OCI-LY1 (cell line): ENCODE measurements at regions not wholly inside any gene's neighbourhood (a gene's known extent, or its start where the extent isn't known, plus 50 kb on each side); places are given as distances from the start of the nearest gene placed in this dataset.

ENCODE experiments used
- H2AFZ ChIP-seq: fragments of 200-600 bp; sonication (generic), shearing (Covaris generic); 2 replicates; pipeline ENCODE4 v1.6.0; 2014; ENCODE audit warnings: antibody characterized with exemption, mild to moderate bottlenecking, low read length
- H3F3A ChIP-seq: fragments of 200-600 bp; sonication (generic), shearing (Covaris generic); 2 replicates; pipeline ENCODE4 v1.6.0; 2014; ENCODE audit warnings: mild to moderate bottlenecking, antibody characterized with exemption, low read length, moderate library complexity; ENCODE audit not compliant: insufficient read depth
- H3K27ac ChIP-seq: fragments of 200-600 bp; sonication (generic); 2 replicates; pipeline ENCODE4 v1.5.1; 2014; ENCODE audit warnings: low read length, mixed run types, mild to moderate bottlenecking, low read depth; ENCODE audit not compliant: poor library complexity, severe bottlenecking
- H3K27me3 ChIP-seq: fragments of 200-600 bp; sonication (generic); 2 replicates; pipeline ENCODE4 v1.6.0; 2014; ENCODE audit warnings: antibody characterized with exemption, mild to moderate bottlenecking, low read length, moderate library complexity; ENCODE audit not compliant: insufficient read depth
- H3K36me3 ChIP-seq: fragments of 200-600 bp; sonication (generic); 2 replicates; pipeline ENCODE4 v1.6.1; 2014; ENCODE audit warnings: mild to moderate bottlenecking, antibody characterized with exemption, low read length, moderate library complexity, mixed read lengths; ENCODE audit not compliant: insufficient read depth
- H3K4me1 ChIP-seq: fragments of 200-600 bp; sonication (generic); 2 replicates; pipeline ENCODE4 v1.5.1; 2014; ENCODE audit warnings: mild to moderate bottlenecking, low read length, moderate library complexity; ENCODE audit not compliant: insufficient read depth, severe bottlenecking
- H3K4me2 ChIP-seq: fragments of 200-600 bp; sonication (generic), shearing (Covaris generic); 2 replicates; pipeline ENCODE4 v1.6.1; 2014; ENCODE audit warnings: low read length
- H3K4me3 ChIP-seq: fragments of 200-600 bp; sonication (generic); 2 replicates; pipeline ENCODE4 v1.5.1; 2014; ENCODE audit warnings: low read length, low read depth, mild to moderate bottlenecking, mixed read lengths; ENCODE audit not compliant: poor library complexity, severe bottlenecking
- H3K79me2 ChIP-seq: fragments of 200-600 bp; shearing (Covaris generic); 2 replicates; pipeline ENCODE4 v1.6.1; 2016; ENCODE audit warnings: mixed run types, low read length, mixed read lengths; ENCODE audit not compliant: insufficient read depth
- H3K9ac ChIP-seq: fragments of 200-600 bp; sonication (generic), shearing (Covaris generic); 2 replicates; pipeline ENCODE4 v1.6.1; 2014; ENCODE audit warnings: mild to moderate bottlenecking, low read length, mixed read lengths
- H3K9me2 ChIP-seq: fragments of 200-600 bp; sonication (generic), shearing (Covaris generic); 2 replicates; pipeline ENCODE4 v1.6.1; 2014; ENCODE audit warnings: low read depth, mild to moderate bottlenecking, low read length, mixed read lengths
- H3K9me3 ChIP-seq: fragments of 200-600 bp; shearing (Covaris generic); 2 replicates; pipeline ENCODE4 v1.6.1; 2014; ENCODE audit warnings: low read length, mixed read lengths
- H4K20me1 ChIP-seq: fragments of 200-600 bp; sonication (generic), shearing (Covaris generic); 2 replicates; pipeline ENCODE4 v1.6.0; 2016; ENCODE audit warnings: mild to moderate bottlenecking, low read length; ENCODE audit not compliant: insufficient read depth
- CTCF ChIP-seq: fragments of 200-600 bp; sonication (generic), shearing (Covaris generic); IDR thresholded peaks from 2 replicates; pipeline ENCODE4 v1.5.1; 2017; ENCODE audit warnings: mild to moderate bottlenecking, antibody characterized with exemption, low read length, moderate library complexity, mixed read lengths
- EZH2 ChIP-seq: fragments of 200-600 bp; sonication (generic), shearing (Covaris generic); IDR thresholded peaks from 2 replicates; pipeline ENCODE4 v1.8.0; 2017; ENCODE audit warnings: borderline replicate concordance, mixed run types, mild to moderate bottlenecking, antibody characterized with exemption, low read length, moderate library complexity, mixed read lengths

- H2AFZ ChIP-seq = no peak overlapping the region
- no peak overlapping the region for H3K9ac ChIP-seq
- 0 out of 2 replicates have a peak, but pooled peaks cover 3% of the 10 kb centered on the region for H4K20me1 ChIP-seq
- no peaks in the 10 kb centered on the region for H3K4me1 ChIP-seq
- TF ChIP-seq EZH2 (no peak), CTCF (no peak)
- H3K4me2 ChIP-seq = no peak overlapping the region
- no peaks in the 10 kb centered on the region for H3F3A ChIP-seq
- H3K36me3 ChIP-seq = no peaks in the 10 kb centered on the region
- H3K9me2 ChIP-seq = no peaks in the 10 kb centered on the region
- no peaks in the 10 kb centered on the region for H3K9me3 ChIP-seq
- no peak overlapping the region for H3K27ac ChIP-seq
- no peaks in the 10 kb centered on the region for H3K79me2 ChIP-seq
- H3K4me3 ChIP-seq = no peak overlapping the region
- H3K27me3 ChIP-seq = no peaks in the 10 kb centered on the region
These were observed 226.3 kb upstream of the ARHGEF26 start for GRCh38 chr3:153894857-153895256.

- 0 out of 2 replicates have a peak, but pooled peaks cover 3% of the 10 kb centered on the region for H4K20me1 ChIP-seq
- H3K4me2 ChIP-seq = no peak overlapping the region
- no peak overlapping the region for H3K4me3 ChIP-seq
- no peak for TF ChIP-seq EZH2
- TF ChIP-seq CTCF = no peak
- H3K9me3 ChIP-seq = no peaks in the 10 kb centered on the region
- H3K36me3 ChIP-seq = no peaks in the 10 kb centered on the region
- no peak overlapping the region for H3K9ac ChIP-seq
- H3K27me3 ChIP-seq = no peaks in the 10 kb centered on the region
- H3K79me2 ChIP-seq = no peaks in the 10 kb centered on the region
- H3K4me1 ChIP-seq = no peaks in the 10 kb centered on the region
- H3K9me2 ChIP-seq = no peaks in the 10 kb centered on the region
- no peaks in the 10 kb centered on the region for H3F3A ChIP-seq
- H2AFZ ChIP-seq = no peak overlapping the region
- no peak overlapping the region for H3K27ac ChIP-seq
These were observed 225.0 kb upstream of the ARHGEF26 start for GRCh38 chr3:153896197-153896596.

GRCh38 chr3:153897025-153897723, 224.0 kb upstream of the ARHGEF26 start:
- no peak overlapping the region for H3K4me2 ChIP-seq
- H2AFZ ChIP-seq = no peak overlapping the region

More at GRCh38 chr3:153897025-153897723, 224.0 kb upstream of the ARHGEF26 start:
- H3F3A ChIP-seq = no peaks in the 10 kb centered on the region
- H3K4me3 ChIP-seq = no peak overlapping the region
- no peaks in the 10 kb centered on the region for H3K79me2 ChIP-seq
- no peaks in the 10 kb centered on the region for H3K9me3 ChIP-seq
- H3K9me2 ChIP-seq = no peaks in the 10 kb centered on the region
- 0 out of 2 replicates have a peak, but pooled peaks cover 3% of the 10 kb centered on the region for H4K20me1 ChIP-seq
- H3K27me3 ChIP-seq = no peaks in the 10 kb centered on the region
- H3K27ac ChIP-seq = no peak overlapping the region
- H3K36me3 ChIP-seq = no peaks in the 10 kb centered on the region
- no peaks in the 10 kb centered on the region for H3K4me1 ChIP-seq
- no peak for TF ChIP-seq CTCF
- TF ChIP-seq EZH2 = no peak
- H3K9ac ChIP-seq = no peak overlapping the region
